Colon (tissue), 2 donors: ENCODE measurements at regions not wholly inside any gene's neighbourhood (a gene's known extent, or its start where the extent isn't known, plus 50 kb on each side); places are given as distances from the start of the nearest gene placed in this dataset.

Experiments used
- FAIRE-seq: peaks from 2 replicates; lab custom pipeline; 2012; peaks lifted over from hg19 to GRCh38; lab: Jason Lieb, UNC
- donor health status: control.
- donor health status: control.

- no peak for FAIRE-seq
Measured at GRCh38 chr3:188060840-188061544, 93.0 kb upstream of the LPP start.

GRCh38 chr3:188062216-188062615, 91.7 kb upstream of the LPP start:
- no peak for FAIRE-seq

GRCh38 chr3:188064831-188065493, 89.0 kb upstream of the LPP start:
- FAIRE-seq: no peak

- no peak for FAIRE-seq
Measured at GRCh38 chr3:188066141-188066540, 87.8 kb upstream of the LPP start.

DNA sequence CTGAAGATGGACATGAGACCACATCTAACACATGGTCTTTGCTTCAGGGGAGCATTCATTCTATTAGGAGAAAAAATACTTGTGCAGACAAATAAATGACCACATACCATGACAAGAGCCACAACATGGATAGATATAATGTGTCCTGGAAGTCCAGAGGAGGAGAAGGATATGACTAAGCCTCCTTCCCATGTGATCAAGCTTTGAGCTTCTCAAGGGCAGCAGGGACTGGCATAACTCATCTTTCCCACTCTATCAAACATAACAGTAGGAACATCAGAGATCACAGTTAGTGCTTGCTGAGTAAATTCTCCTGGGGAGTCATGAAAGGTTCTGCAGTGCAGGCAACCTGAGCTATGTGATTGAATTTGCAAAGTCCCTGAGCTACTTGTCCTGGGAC, 86.0 kb upstream of the LPP start:
- FAIRE-seq: no peak

- no peak for FAIRE-seq
Measured at GRCh38 chr3:188068342-188068741, 85.6 kb upstream of the LPP start.

- FAIRE-seq: no peak
Measured at GRCh38 chr3:188071636-188072035, 82.3 kb upstream of the LPP start.

GRCh38 chr3:188076176-188076575, 77.8 kb upstream of the LPP start:
- no peak for FAIRE-seq

- no peak for FAIRE-seq
Measured at GRCh38 chr3:188077160-188077799, 76.7 kb upstream of the LPP start.

DNA sequence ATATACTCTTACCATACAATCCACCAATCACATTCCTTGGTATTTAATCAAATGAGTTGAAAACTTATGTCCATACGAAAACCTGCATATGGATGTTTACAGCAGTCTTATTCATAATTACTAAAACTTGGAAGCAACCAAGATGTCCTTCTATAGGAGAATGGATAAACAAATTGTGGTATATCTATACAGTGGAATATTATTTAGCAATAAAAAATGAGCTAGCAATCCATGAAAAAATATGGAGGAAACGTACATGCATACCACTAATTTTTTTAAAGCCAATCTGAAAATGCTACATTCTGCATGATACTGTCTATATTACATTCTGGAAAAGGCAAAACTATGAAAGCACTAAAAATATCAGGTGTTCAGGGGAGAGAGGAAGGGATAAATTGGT, 73.9 kb upstream of the LPP start:
- FAIRE-seq: no peak

GRCh38 chr3:188082031-188082430, 71.9 kb upstream of the LPP start:
- FAIRE-seq: no peak

DNA sequence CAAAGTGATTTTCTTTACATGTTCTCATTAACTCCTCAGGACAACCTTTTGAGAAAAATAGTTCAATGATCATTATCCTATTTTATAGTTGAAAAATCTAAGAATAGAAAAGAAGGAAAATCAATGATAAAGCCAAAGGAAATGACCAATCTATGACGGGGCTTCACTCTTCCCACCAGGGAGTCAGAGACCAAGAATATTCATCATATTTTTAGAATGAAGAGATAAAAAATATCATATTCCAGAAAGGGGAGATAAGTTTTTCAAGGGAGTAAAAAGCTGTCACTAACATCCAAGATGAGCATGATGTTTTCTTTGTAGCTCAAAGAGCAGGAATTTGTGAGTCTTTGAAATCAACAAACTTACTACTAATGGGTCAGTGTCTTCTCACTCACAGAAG, 71.5 kb upstream of the LPP start:
- FAIRE-seq: no peak

DNA sequence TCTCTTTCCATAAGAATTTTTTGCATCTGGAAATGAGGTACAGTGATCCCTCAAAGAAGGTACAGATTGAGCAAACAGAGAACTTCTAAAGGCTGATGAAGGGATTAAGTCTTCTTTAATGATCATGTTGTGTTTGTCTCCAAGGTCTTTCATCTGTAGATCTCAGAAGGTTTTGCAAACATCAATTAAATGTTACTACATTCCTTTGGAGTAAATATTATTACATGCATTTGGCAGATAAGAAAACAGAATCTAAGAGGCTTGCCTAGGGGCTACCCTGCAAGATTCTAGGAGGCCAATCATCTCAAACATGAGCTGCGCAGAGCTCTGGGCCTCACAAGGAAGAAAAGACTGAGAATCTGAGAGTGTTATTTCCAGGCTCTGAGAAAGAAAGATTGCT, 70.9 kb upstream of the LPP start:
- no peak for FAIRE-seq

DNA sequence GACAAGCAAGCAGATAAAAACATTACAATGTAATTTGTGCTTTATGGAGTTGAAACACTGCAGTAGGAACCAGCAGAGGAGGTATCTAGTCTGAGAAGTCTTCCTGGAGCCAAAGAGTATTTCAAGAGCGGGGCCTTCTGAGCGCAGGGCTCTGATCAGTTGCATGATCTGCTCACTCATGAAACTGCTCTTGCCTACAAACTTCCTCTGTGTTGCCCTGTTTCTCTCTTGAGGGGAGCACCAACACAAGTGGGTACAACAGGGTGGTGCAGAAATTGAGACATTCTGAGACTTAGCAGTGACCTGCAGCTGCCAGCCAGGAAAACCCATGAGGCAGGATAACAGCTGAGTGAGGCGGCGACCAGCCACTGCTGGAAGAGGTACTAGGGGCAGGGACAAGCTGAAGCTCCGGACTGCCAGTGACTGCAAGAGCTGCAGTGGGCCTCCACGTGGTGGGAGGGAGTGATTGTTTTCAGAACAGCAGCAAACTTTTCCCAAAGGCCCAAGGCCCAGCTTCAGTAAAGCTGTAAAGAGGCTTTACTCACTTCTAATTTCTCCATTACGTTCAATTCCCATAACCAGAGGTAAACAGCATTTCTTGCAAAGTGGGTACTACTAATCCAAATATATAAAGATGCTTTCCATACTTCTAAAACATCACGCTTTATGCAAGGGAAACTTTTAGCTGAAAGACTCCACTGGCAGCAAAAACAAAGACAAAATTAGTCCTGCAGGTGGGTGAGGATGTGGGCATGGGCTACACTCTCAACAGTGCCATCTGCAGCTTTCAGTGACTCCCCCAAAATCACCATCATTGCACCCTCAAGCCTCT, 69.0 kb upstream of the LPP start:
- no peak for FAIRE-seq

GRCh38 chr3:188085584-188086560, 68.1 kb upstream of the LPP start:
- no peak for FAIRE-seq

DNA sequence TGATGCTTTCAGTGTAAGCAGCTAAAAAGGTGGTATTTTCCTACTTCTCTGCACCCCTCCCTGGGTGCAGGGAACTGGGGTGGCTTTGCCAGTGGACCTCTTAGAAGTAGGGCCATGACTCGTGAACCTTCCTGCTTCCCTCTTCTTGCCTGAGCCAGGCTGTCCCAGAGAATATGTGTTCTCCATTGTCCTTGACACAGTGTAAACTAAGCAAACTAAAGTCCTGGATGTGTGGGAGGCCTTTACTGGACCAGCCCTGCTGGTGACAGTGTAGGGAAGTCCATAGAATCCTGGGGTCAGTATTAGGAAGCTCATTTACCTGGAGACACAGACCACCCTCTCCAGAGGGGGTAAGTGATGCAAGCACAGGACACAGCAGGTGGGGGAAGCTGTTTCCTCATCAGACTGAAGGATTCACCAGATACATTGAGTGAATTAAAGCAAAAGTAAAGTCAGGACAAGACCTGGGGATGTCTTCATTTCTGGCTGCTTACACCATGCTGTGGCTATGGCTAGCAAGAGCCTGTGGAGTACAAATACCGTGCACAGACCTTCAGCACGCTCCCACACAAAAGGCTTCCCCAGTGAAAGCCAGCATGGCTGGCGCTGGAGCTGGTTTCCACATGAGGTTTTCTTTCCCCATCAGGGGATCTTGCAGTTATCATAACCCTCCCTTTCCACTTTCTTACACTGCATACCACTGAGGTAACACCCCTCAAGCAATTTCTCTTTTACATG, 64.8 kb upstream of the LPP start:
- no peak for FAIRE-seq

GRCh38 chr3:188090620-188091309, 63.2 kb upstream of the LPP start:
- no peak for FAIRE-seq

GRCh38 chr3:188091746-188092145, 62.2 kb upstream of the LPP start:
- FAIRE-seq: no peak

DNA sequence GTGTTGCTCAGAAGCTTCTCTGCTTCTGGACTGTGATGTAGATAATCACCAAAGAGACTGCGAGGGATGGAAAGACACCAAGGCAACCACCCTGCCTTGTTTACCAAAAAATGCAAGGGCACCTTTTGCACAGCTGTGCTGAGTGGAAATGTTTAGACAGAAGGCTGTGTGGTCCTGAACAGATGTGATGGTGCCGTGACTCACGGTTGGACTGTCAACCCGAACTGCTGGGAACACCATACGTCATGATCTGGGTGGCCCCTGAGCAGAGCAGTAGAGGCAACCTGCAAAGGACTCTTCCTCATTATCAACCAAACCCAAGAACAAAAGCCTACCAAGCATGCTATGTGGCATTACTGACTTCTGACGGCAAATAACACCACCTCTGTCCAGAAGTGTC, 61.3 kb upstream of the LPP start:
- FAIRE-seq: no peak

DNA sequence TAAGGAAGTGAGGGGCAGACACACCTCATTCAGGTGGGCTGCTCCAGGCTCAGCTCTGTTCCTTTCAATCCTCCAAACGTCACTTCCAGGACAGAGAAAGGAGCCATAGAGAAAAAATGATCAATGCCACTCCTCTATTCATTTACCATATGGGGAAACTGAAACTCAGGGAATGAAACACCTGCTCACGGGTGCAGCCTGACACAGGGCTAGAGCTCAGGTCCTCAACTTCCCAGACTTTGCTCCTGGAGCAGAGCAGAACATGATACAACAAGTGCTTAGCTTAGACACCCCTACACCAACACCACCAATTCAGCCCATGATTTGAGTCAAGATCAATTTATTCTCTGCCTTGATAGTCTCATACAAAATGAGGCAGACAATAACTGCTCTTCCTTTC, 58.5 kb upstream of the LPP start:
- FAIRE-seq: no peak
